ENCODE measurements at regions not wholly inside any gene's neighbourhood (a gene's known extent, or its start where the extent isn't known, plus 50 kb on each side); places are given as distances from the start of the nearest gene placed in this dataset.

GRCh38 chr9:2934883-2935282 is 91.0 kb upstream of the PUM3 start:
- FAIRE-seq, result no peak
- no peak for DNase-seq (ENCODE audit: extremely low read depth in 1 of 4, low spot score in 3 of 4)
- CTCF ChIA-PET (ENCODE audit: low intra/inter-chr PET ratio), result no interaction called here
- no peaks in the 10 kb centered on the region; a peak in 1 of 5 replicates for H3K27me3 ChIP-seq (ENCODE audit: control insufficient read depth in 2 of 2, insufficient read depth in 2 of 2, low read length in 2 of 2)
- no peaks in the 10 kb centered on the region for H3K9me3 ChIP-seq (replicated peaks; ENCODE audit: control insufficient read depth, insufficient read depth, low read depth, low read length)
- no peak overlapping the region for H2AFZ ChIP-seq (ENCODE audit: low read depth, low read length)
- no peaks in the 10 kb centered on the region for H4K20me1 ChIP-seq (replicated peaks; ENCODE audit: control insufficient read depth, insufficient read depth, low read length)
- no peak overlapping the region for H3K4me2 ChIP-seq (ENCODE audit: insufficient read depth, low read length)
- BruUV-seq (replicated peaks), result no TSS peak
- 5% methylated on average over 5 of the region's 7 CpGs for WGBS (ENCODE audit: insufficient coverage, low coverage, missing lambda C conversion rate)
- no peak overlapping the region for H3K9ac ChIP-seq (ENCODE audit: insufficient read depth in 1 of 2, low read depth in 2 of 2, low read length in 2 of 2)
- TF ChIP-seq BRCA1 (IDR thresholded peaks at IDR 0.05) (no peak), BRCA1 (CRISPR knock-in tag; IDR thresholded peaks at IDR 0.05) (no peak), ZNF282 (CRISPR knock-in tag; IDR thresholded peaks at IDR 0.05) (no peak), XRCC4 (IDR thresholded peaks at IDR 0.05; ENCODE audit: extremely low read depth, insufficient read depth, insufficient read length) (no peak), CBX5 (IDR thresholded peaks at IDR 0.05; ENCODE audit: borderline replicate concordance, low read depth) (no peak), NCOA2 (IDR thresholded peaks at IDR 0.05; ENCODE audit: partially characterized antibody in 2 of 2) (no peak), MEF2D (tag; conservative IDR thresholded peaks at IDR 0.05; ENCODE audit: low read depth) (no peak), ZC3H8 (IDR thresholded peaks at IDR 0.05) (no peak), ZNF217 (CRISPR knock-in tag; IDR thresholded peaks at IDR 0.05) (no peak), ZBTB7A (IDR thresholded peaks at IDR 0.05; ENCODE audit: borderline replicate concordance, control insufficient read depth, low read depth, low read length) (no peak), U2AF2 (optimal IDR thresholded peaks at IDR 0.05; ENCODE audit: low read depth, low read length) (no peak), ATF7 (IDR thresholded peaks at IDR 0.05) (no peak), NCOA1 (IDR thresholded peaks at IDR 0.05; ENCODE audit: low read depth) (no peak), EWSR1 (IDR thresholded peaks at IDR 0.05; ENCODE audit: borderline replicate concordance, low read depth, partially characterized antibody) (no peak)
- ATAC-seq, result no peak
- H3K4me1 ChIP-seq (replicated peaks in 1 of 2; ENCODE audit: control insufficient read depth in 2 of 2, insufficient read depth in 2 of 2, low read length in 2 of 2), result no peaks in the 10 kb centered on the region
- H3K79me2 ChIP-seq (ENCODE audit: control insufficient read depth, insufficient read depth, low read length), result no peaks in the 10 kb centered on the region
- no peaks in the 10 kb centered on the region for H3K36me3 ChIP-seq (ENCODE audit: control insufficient read depth, insufficient read depth, low read length)
- intact Hi-C loops (cut with micrococcal nuclease), result no loop called here
- POLR2A ChIA-PET, result no interaction called here
- no peaks in the 10 kb centered on the region for H3K9me1 ChIP-seq (ENCODE audit: control insufficient read depth, insufficient read depth, low read length)
- in situ Hi-C loops (cut with MboI), result no loop called here
- no peak overlapping the region for H3K27ac ChIP-seq (ENCODE audit: extremely low read depth, low read depth, low read length)
- H3K4me3 ChIP-seq, result no peak overlapping the region

Measured in K562 (cell line).